HG03159 (cell line): ENCODE measurements at regions not wholly inside any gene's neighbourhood (a gene's known extent, or its start where the extent isn't known, plus 50 kb on each side); places are given as distances from the start of the nearest gene placed in this dataset.
"Not testable (repeated sequence)": the region's sequence is repeated elsewhere in the genome, so short reads cannot be mapped to it uniquely, and the experiment has no call there.

ENCODE experiments used
- ATAC-seq: cut with Tn5 transposase; IDR thresholded peaks from one replicate; pipeline ENCODE4 v1.9.1; 2021; ENCODE audit warnings: mild to moderate bottlenecking, moderate library complexity; ENCODE audit not compliant: unreplicated experiment

- ATAC-seq, result not testable (repeated sequence)
Measured at GRCh38 chr2:131822237-131822721, 294.6 kb downstream of the CCDC74A start.

DNA sequence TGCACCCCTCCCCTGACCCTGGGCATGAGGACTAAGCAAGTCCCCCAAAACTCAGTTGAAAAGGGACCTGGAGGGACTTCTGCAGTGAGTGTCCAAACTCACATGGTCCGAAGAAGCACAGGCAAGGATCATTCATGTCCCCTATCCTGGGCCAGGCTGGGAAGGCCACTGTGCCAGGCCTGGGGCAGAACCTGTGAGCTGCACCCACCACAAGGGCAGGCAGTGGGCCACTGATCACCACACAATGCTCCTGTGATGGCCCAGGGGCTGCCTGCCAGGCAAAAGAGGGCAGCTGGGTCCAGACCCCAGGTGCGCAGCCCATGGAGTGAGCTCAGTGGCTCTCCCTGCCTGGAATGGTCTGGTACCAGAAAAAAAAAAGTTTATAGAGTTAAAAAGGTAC, 295.4 kb downstream of the CCDC74A start:
- not testable (repeated sequence) for ATAC-seq

DNA sequence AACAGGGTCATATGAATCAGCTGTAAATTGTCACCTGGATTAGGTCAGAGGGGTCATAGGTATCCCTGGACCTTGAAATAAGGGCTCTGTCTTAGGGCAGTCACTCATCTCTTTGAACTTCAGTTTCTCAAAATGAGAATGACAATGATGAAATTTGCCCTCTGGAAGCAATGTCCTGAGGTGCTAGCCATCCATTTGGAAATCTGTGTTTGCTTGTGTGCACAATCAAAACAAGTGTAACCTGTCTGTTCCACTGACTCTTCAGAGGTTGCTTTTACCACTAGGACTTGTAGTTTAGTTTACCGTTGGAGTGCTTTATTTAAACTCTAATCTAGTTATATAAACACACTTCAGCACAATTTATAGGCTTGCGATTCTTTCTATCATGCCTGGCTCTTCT, 297.3 kb downstream of the CCDC74A start:
- ATAC-seq, result not testable (repeated sequence)

DNA sequence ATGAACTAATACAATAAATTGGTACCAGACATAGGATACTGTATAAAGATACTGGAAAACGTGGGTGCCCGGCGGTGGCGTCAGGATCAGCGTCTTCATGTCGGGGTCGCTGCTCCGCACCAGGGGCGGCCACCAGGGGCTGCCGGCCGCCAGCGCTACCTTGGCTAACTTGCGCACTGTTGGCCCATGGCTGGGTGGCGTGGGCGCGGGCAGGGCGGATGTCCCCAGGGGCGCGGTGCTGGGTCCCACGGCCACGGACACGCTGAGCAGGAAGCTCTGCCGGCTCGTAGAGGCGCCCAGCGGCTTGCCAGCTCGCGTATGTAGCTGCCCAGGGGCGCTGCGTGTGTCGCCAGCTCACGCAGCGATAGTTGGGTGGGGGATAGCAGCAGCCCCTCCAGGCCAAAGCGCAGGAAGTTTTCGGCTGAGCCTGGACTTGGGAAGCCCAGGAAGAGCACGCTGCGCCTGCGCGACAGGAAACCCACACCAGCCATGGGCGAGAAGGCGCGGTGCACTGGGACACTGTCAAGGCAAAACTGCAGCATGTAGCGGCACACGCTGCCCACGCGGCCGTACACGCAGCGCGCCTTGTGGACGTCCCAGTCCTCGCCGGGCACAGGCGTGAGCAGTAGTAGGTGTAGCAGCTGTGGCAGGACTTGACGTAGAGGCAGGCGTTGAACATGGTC, 299.9 kb downstream of the CCDC74A start:
- ATAC-seq, result no peak

DNA sequence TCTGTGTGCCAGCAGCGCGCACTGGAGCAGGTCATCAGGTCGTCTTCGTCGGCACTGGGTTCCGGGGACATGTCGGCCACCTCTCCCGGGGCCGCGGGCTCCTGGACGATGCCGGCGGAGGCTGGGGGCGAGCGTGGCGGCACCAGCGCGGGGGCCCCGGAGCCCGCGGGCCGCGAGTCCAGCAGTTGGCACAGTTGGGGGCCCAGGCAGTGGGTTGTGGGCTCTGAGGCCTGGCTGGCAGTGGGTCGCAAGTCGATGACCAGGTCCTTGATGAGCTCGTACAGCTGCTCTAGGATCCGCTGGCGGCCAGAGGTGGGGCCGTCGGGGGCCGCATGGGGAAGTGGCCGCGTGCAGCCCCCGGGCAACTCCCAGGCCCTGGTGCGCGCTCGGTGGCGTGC, 300.5 kb downstream of the CCDC74A start:
- ATAC-seq, result no peak

DNA sequence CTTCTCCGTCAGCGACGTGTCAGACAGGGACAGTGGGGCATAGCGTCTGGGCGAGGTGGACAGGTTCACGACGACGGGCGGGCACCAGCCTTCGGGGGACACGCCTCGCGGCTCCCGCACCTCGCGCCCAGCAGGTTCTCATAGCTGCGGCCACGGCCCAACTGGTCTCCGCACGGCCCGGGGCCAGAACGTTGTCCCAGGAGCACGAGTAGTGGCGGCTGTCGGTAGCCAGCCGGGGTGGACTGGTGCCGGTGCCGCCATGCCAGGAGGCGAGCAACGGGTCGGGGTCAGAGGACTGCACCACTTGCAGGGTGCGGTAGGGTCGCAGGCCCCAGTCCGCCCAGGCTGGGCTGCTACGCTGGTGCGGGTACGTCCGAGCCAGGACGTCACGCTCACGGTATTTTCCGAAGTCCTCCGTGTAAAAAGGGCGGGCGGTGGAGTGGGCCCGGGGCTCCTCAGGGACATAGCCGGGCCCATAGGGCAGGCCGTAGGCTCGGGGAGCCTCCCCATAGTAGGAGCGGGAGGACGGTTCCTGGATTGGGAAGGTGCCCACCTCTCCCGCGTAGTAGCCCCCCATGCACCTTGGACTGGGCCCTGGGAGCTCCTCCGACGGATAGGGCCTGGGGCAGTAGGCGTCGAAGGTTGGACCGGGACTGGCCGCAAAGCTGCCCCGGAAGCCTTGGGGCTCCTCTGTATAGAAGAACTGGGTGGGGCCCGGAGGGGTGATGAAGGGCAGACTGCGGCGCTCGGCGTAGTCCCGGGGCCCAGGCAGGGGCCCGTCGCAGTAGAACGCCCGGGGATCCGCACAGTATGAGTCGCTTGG, 301.2 kb downstream of the CCDC74A start:
- ATAC-seq, result not testable (repeated sequence)

GRCh38 chr2:131829456-131830241, 302.0 kb downstream of the CCDC74A start:
- ATAC-seq, result not testable (repeated sequence)

- ATAC-seq, result not testable (repeated sequence)
Measured at GRCh38 chr2:131830242-131830945, 302.7 kb downstream of the CCDC74A start.

GRCh38 chr2:131830946-131831310, 303.2 kb downstream of the CCDC74A start:
- ATAC-seq, result not testable (repeated sequence)

GRCh38 chr2:131831450-131832208, 303.9 kb downstream of the CCDC74A start:
- ATAC-seq, result not testable (repeated sequence)

DNA sequence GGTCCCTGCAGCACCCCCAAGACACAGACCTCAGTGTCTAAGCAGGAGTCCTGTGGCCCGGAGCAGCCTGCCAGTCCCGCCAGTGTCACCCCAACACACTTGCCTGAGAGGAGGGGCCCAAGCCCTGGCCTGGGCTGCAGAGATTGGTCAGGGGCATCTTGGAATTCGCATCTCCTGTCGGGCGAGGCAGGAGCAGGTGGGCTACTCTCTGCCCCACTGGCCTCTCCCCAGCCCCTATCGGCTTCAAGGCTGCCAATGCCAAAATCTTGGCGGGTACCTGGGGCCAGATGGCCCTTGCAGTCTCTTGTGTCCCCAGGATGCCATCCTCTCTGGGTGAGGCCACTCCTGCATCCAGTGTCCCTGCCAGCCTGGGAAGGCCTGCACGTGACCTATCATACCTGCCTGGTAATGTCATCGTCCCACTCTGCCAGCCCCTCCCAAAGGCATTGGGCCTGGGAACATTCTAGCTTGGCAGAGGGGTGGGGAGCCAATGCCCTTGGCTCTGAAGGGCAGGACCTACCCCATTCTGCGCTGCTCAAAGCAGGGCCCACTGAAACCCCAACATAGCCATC, 304.6 kb downstream of the CCDC74A start:
- not testable (repeated sequence) for ATAC-seq

DNA sequence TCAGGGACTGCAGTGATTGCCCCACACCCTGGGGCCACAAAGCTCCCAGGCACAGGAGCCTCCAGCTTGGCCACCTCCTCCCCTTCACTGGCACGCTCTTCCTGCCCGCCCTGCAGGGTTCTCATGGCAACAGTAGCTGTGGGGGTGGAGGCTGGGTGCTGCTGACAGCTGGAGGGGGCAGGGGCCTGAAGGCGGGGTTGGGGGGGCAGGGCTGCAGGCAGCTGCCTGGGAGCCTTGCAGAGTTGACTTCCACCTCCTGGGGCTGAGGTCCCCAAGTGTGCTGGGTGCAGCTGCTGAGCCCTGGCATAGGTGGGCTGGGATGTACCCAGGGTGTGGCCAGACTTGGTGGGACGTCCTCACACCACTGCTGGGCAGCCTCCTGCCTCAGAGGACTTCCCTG, 305.2 kb downstream of the CCDC74A start:
- ATAC-seq, result not testable (repeated sequence)

DNA sequence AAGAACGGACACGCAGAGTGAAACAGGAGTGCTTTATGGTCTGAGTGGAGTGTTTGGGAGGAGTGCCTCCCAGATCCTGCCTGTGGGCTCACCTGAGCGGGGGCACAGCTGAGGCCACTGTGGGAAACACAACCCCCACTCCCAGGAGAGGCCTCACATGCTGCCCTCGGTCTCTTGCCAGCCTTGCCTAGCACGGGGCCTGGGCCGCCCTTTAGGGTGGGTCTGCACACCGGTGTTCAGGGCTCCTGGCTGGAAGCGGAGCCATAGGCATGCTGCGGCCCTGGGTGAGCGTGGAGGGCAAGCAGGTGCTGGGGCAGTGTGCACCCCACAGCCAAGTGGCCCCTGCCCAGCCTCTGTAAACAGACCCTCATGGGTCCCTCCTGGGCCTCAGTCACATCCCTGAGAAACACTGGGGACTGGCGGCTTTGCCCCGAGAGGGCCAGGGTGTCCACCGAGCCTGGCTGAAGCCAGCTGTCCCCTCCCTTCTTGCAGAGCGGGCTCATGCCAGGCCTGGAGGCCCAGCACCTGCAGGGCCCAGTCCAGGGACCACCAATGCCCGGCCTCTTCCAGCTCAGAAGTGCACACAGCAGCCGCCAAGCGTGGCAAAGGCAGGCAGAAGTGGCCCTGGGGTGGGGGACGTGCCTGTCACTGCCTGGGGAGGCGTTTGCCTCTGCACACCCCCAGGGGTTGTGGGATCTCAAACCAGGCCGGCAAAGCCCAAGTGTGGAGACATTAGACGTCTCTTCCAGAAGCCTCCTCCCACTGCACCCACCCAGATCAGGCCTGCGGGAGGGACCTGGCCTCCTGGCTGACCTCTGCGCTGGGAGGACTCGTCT, 305.9 kb downstream of the CCDC74A start:
- not testable (repeated sequence) for ATAC-seq

- not testable (repeated sequence) for ATAC-seq
Measured at GRCh38 chr2:131834203-131835020, 306.7 kb downstream of the CCDC74A start.

DNA sequence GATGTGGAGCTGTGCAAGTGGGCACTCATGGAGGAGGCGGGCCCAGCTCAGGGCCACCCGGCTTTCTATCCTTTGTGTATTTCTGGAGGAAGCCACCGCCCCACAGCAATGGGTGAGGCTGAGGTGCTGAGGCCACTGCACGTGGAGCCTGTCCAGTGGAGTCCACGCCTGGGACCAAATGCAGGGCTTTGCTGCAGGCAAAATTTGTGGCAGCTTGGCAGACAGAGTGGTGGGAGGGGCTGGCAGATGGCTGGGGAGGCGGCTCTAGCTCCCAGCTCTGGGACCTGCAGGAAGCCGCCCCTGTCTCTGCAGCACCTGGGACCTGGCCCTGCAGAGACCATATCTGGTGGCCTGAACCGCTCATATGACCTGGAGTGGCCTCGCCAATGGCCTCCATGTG, 307.3 kb downstream of the CCDC74A start:
- not testable (repeated sequence) for ATAC-seq

DNA sequence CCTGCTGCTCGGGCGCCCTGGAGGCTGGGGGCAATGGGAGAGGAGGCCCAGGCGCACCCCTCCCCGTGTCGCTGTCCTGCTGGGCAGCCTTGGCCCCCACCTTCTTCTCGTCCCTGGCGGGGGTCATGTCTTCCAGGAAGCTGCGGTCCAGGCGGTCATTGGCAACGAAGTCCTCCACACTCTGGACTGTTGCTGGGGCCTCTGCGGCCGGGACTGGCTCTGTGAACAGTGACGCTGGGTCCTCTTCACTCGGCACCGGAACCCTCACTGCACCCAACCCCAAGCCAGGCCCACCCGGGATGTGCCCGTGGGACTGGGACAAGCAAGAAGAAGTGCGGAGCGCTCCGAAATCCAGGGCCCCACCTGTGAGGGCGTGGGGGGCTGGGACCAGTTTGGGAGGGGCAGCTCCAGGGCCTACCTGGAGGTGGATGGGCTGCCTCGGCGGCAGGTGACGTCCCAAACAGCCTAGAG, 308.0 kb downstream of the CCDC74A start:
- no peak for ATAC-seq

DNA sequence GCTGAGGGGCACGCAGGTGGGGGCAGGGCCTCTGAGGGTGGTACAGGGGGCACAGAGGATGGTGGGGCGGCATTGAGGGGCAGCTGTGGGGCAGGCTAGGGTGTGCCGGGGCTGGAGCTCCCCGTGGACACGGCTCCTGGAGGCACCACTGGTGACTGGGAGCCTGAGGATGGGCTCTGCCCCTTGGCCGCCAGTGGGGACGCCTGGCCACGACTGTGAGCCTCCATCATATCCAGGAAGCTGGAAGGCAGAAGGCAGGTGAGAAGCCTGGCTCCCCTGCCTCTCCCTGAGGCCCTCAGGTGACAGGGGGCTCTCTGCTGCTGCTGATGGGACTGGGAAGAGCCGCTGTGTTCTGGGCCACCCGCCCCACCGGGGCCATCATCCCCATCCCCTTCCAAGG, 308.4 kb downstream of the CCDC74A start:
- not testable (repeated sequence) for ATAC-seq

DNA sequence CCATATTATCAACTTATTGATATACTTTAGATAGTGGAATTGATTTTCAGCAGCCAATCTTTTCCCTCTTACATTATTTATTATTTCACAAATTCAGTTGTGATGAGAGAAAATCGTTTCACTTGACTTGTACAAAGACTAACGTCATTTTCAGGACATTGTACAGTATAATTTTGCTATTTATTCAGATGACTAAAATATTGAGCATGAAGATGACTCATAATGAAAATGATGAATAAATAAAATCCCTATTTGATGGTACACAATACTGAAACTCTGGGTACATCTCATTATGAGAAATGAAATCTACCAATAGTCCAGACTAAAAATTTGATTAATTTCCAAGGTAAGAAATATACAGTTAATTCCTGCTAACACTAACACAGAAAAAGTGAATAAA, 316.4 kb downstream of the CCDC74A start:
- not testable (repeated sequence) for ATAC-seq
